ENCODE measurements at regions not wholly inside any gene's neighbourhood (a gene's known extent, or its start where the extent isn't known, plus 50 kb on each side); places are given as distances from the start of the nearest gene placed in this dataset.

DNA sequence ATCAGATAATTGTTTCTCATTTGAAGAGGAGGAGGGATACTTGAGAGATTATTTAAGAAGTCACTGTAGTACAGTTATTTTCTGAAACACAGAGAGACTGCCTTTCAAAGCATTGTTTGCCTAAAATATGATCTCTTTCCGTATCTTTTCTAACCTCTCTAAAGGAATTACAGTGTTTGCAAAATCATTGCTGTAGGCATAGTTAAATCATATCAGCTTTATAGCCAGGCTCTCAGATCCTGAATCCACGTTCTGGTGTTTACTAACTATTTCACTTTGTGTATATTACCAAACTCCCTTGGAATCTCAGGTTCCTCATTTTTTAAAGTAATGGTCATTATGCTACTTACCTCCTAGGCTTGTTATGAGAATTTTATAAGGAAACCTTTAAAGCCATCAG lies 1151.6 kb upstream of the CDH9 start:
- TF ChIP-seq, protein P1, sequence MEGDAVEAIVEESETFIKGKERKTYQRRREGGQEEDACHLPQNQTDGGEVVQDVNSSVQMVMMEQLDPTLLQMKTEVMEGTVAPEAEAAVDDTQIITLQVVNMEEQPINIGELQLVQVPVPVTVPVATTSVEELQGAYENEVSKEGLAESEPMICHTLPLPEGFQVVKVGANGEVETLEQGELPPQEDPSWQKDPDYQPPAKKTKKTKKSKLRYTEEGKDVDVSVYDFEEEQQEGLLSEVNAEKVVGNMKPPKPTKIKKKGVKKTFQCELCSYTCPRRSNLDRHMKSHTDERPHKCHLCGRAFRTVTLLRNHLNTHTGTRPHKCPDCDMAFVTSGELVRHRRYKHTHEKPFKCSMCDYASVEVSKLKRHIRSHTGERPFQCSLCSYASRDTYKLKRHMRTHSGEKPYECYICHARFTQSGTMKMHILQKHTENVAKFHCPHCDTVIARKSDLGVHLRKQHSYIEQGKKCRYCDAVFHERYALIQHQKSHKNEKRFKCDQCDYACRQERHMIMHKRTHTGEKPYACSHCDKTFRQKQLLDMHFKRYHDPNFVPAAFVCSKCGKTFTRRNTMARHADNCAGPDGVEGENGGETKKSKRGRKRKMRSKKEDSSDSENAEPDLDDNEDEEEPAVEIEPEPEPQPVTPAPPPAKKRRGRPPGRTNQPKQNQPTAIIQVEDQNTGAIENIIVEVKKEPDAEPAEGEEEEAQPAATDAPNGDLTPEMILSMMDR (IDR thresholded peaks at IDR 0.05): no peak
- no peak for TF ChIP-seq EZH2 (IDR thresholded peaks at IDR 0.05)
